Subcutaneous abdominal adipose tissue (tissue), 5 donors: ENCODE measurements at regions not wholly inside any gene's neighbourhood (a gene's known extent, or its start where the extent isn't known, plus 50 kb on each side); places are given as distances from the start of the nearest gene placed in this dataset.

ENCODE experiments used
- H3K27ac ChIP-seq: one replicate; pipeline ENCODE4 v1.7.0; 2013; ENCODE audit warnings: low read depth, mild to moderate bottlenecking, inconsistent platforms, low read length, moderate library complexity
- H3K27me3 ChIP-seq, 5 donors: one replicate each; pipeline ENCODE4 v1.7.0; 2013; ENCODE audit warnings: low read length in 5 of 5, inconsistent platforms in 1 of 5; ENCODE audit not compliant: control insufficient read depth in 5 of 5, insufficient read depth in 4 of 5
- H3K36me3 ChIP-seq, 5 donors: one replicate each; pipeline ENCODE4 v1.7.0; 2013; ENCODE audit warnings: low read length in 5 of 5; ENCODE audit not compliant: control insufficient read depth in 5 of 5, insufficient read depth in 5 of 5
- H3K4me1 ChIP-seq, 5 donors: one replicate each; pipeline ENCODE4 v1.7.0; 2013; ENCODE audit warnings: low read length in 5 of 5, mild to moderate bottlenecking in 3 of 5, moderate library complexity in 1 of 5; ENCODE audit not compliant: control insufficient read depth in 5 of 5, insufficient read depth in 5 of 5
- H3K4me3 ChIP-seq, 5 donors: one replicate each; pipeline ENCODE4 v1.7.0; 2013; ENCODE audit warnings: low read length in 5 of 5, low read depth in 1 of 5
- H3K9ac ChIP-seq, 5 donors: one replicate each; pipeline ENCODE4 v1.7.0; 2013; ENCODE audit warnings: low read length in 5 of 5, mild to moderate bottlenecking in 4 of 5, moderate library complexity in 3 of 5
- H3K9me3 ChIP-seq, 5 donors: one replicate each; pipeline ENCODE4 v1.7.0; 2013; ENCODE audit warnings: low read length in 5 of 5; ENCODE audit not compliant: control insufficient read depth in 5 of 5
- donor health status: healthy.
- donor health status: healthy.
- donor health status: healthy.
- donor health status: healthy.
- donor health status: healthy.

DNA sequence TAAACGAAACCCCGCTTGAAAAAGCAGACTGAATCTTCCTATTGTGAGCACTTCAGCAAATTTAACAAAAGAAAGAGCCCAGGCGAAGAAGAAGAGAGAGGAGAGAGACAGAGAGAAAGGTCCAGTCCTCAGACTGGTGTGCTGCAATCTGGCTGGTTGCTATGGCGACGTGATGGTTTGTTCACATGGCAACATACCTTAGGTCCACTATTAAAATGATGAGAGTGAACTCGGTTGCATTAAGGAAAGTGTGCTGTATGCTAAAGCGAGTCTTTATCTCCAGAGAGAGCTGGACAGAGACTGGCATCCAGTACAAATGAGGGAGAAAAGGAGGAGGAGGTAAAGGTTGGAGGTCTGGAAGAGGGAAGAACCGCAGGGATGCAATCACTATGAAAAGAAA, 271.8 kb upstream of the ZFHX3 start:
- no peaks in the 10 kb centered on the region for H3K9me3 ChIP-seq
- H3K4me1 ChIP-seq = peaks cover 0 to 3% (median 0%) of the 10 kb centered on the region in 5 donors
- no peaks in the 10 kb centered on the region for H3K36me3 ChIP-seq
- no peak overlapping the region for H3K9ac ChIP-seq
- H3K4me3 ChIP-seq = no peak overlapping the region
- peaks cover 0 to 4% (median 0%) of the 10 kb centered on the region in 5 donors for H3K27me3 ChIP-seq
- no peak overlapping the region for H3K27ac ChIP-seq

DNA sequence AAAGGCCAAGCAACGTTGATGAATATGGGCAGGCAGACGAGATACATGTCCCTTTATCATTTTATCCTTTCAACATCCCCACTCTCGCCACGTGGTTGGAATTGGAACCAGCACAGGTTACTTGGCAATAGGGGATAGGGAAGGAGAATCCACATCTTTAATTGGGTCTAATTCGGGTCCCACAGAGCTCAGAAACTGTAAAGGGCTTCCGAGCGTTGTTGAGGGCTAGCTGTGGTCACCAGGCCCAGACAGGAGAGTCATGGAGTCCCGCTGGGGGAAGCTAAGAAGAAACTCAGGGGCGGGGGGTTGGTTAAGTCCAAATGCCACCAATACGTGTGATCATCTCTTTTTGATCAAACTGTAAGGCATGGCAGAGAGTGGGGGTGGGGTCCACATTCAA, 271.3 kb upstream of the ZFHX3 start:
- H3K4me3 ChIP-seq = no peak overlapping the region
- peaks cover 0 to 4% (median 0%) of the 10 kb centered on the region in 5 donors for H3K27me3 ChIP-seq
- H3K27ac ChIP-seq = no peak overlapping the region
- H3K4me1 ChIP-seq = peaks cover 0 to 3% (median 0%) of the 10 kb centered on the region in 5 donors
- no peaks in the 10 kb centered on the region for H3K36me3 ChIP-seq
- H3K9ac ChIP-seq = no peak overlapping the region
- H3K9me3 ChIP-seq = peaks cover 0 to 2% (median 0%) of the 10 kb centered on the region in 5 donors

DNA sequence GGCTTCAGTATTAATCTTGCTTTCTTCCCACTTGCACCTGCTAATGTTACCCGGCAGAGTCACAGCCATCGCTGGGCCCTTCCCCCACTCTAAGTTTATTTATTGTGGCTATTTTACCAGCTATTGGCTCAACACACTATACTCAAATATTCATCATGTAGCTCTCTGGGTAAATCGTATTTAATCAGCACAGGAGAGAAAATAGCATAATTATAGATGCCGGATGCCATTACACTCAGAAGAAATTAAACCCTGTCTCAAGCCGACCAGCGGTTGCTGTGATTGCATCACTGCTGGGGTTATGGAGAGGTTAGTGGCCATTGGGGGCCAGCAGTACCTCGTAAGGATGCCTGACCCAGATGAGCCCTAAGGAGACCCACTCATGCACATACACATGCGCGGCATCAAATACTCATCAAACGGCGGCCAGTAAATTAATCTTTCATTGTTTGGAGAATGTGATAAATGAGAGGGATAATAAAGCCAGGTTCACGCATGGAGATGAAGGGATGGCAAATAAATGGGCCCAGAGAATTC, 269.5 kb upstream of the ZFHX3 start:
- H3K4me3 ChIP-seq = no peak overlapping the region
- H3K4me1 ChIP-seq = no peaks in the 10 kb centered on the region
- H3K27me3 ChIP-seq = peaks cover 0 to 4% (median 0%) of the 10 kb centered on the region in 5 donors
- no peak overlapping the region for H3K27ac ChIP-seq
- no peaks in the 10 kb centered on the region for H3K36me3 ChIP-seq
- peaks cover 0 to 4% (median 0%) of the 10 kb centered on the region in 5 donors for H3K9me3 ChIP-seq
- no peak overlapping the region for H3K9ac ChIP-seq

DNA sequence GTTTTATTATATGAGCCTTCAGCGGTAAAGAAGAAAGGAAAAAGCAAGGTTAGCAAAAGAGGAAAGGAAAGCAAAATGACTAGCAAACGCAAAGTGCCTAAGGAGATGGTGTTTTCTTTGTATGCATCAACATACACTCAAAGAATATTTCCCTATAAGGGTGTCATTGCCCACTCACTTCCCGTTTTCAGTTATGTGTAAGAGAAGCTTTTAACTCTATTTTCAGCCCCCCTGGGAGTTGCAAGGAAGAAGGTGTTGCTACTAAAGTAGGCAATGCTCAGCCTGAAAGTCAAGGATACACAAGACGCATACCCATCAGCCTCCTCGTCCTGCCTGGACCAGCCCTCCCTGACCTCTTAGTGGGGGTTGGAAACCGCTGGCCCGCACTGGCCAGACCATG, 267.7 kb upstream of the ZFHX3 start:
- H3K36me3 ChIP-seq = no peaks in the 10 kb centered on the region
- H3K9me3 ChIP-seq = peaks cover 0 to 4% (median 0%) of the 10 kb centered on the region in 5 donors
- no peak overlapping the region for H3K27ac ChIP-seq
- H3K27me3 ChIP-seq = peaks cover 0 to under 1% (median 0%) of the 10 kb centered on the region in 5 donors
- H3K4me1 ChIP-seq = no peaks in the 10 kb centered on the region
- H3K4me3 ChIP-seq = no peak overlapping the region
- no peak overlapping the region for H3K9ac ChIP-seq

DNA sequence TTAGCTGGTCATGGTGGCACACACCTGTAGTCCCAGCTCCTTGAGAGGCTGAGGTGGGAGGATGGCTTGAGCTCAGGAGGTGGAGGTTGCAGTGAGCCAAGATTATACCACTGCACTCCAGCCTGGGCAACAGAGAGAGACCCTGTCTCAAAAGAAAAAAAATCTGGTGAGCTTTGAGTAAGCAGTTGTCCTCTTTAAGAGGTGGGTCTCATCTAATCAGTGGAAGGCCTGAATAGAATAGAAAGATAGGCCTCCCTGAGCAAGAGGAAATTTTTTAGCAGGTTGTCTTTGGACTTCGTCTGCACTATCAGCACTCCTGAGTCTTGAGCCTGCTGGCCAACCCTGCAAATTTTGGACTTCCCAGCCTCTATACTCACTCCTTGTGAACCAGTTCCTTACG, 266.0 kb upstream of the ZFHX3 start:
- H3K36me3 ChIP-seq = no peaks in the 10 kb centered on the region
- no peak overlapping the region for H3K9ac ChIP-seq
- no peaks in the 10 kb centered on the region for H3K27me3 ChIP-seq
- H3K9me3 ChIP-seq = peaks cover 0 to 4% (median 0%) of the 10 kb centered on the region in 5 donors
- no peaks in the 10 kb centered on the region for H3K4me1 ChIP-seq
- H3K27ac ChIP-seq = no peak overlapping the region
- H3K4me3 ChIP-seq = no peak overlapping the region

DNA sequence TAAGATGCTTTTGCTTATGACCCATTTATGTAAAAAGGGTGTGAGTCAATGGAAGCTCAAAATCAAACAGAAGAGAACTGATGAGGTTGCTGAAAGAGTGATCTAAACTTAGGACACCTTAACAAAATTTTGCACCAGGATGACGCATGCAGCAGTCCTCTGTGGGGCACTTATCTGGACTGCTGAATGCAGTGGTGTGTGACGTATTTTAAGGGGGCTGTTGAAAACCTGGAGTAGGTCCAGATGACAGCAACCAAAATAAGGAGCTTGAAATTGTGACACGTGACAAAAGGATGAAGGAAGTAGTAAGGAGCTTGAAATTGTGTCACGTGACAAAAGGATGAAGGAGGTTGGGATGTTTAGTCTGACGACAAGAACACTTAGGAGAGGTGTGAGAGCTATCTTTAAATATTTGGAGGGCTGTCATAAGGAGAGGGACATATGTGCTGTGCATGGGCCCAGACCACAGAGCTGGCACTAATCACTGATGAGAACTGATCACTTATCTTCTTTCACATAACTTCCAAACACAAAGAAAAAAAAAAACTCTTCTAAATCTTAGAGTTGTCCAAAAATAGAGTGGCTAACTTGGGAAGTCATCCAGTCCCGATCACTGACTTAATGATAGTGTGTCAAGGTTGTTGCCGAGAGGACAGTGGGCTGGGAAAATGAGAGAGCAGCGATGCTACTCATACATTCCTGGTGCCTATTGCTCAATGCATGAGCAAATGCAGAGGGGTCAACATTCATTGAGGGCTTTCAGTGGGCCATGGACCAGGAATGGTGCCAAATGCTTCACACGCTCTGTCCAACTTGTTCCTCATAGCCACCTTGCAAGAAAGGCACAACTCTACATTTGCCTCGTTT, 264.2 kb upstream of the ZFHX3 start:
- H3K27ac ChIP-seq = no peak overlapping the region
- H3K36me3 ChIP-seq = no peaks in the 10 kb centered on the region
- H3K4me1 ChIP-seq = peaks cover 0 to 6% (median 0%) of the 10 kb centered on the region in 5 donors
- peaks cover 0 to 4% (median 0%) of the 10 kb centered on the region in 5 donors for H3K9me3 ChIP-seq
- H3K4me3 ChIP-seq = no peak overlapping the region
- H3K9ac ChIP-seq = no peak overlapping the region
- H3K27me3 ChIP-seq = no peaks in the 10 kb centered on the region

DNA sequence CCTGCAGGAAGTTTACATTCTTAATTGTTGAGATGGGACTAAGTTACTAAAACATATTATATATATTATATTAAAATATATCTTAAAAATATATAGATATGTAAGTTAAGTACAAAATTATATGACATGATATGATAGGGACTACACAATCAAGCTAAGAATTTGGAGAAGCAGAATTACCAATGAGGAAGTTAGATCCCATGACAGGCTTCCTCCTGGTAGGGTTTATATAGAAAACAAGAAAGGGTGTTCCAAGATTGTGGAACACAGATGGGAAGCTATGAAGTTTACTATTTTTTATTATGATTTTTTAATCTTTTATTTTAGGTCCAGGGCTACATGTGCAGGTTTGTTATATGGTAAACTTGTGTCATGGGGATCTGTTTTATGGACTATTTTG, 260.8 kb upstream of the ZFHX3 start:
- Histone ChIP-seq H3K27me3 (peaks cover 0 to 6% (median 4%) of the 10 kb centered on the region in 5 donors), H3K4me3 (no peak overlapping the region), H3K36me3 (no peaks in the 10 kb centered on the region), H3K4me1 (peaks cover 0 to 9% (median 0%) of the 10 kb centered on the region in 5 donors), H3K9ac (no peak overlapping the region), H3K9me3 (no peaks in the 10 kb centered on the region), H3K27ac (no peak overlapping the region)

DNA sequence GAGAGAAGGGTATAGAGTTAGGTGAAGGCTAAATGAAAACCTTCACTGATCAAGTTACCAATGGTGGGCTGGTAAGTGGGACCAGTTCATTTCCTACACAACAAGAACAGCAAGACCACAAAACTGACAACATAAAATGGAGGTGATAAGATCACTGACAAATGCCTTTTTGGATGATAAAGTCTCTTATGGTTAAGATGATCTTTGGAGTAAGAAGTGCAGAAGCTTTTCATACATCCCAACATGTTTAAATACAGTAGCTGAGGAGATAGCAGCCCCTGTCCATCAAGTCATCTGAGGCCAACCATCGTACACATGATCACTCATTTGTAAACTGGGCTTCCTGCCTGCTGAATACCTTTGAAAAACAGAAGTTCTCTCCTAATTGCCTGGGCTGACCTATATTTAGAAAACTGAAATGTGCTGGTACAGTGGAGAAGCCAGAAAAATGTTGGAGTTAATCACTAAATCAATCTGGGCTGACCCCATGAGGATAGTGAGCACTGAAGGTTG, 259.0 kb upstream of the ZFHX3 start:
- no peak overlapping the region for H3K27ac ChIP-seq
- H3K9me3 ChIP-seq = no peaks in the 10 kb centered on the region
- H3K4me3 ChIP-seq = no peak overlapping the region
- H3K27me3 ChIP-seq = peaks cover 0 to 7% (median 6%) of the 10 kb centered on the region in 5 donors
- H3K36me3 ChIP-seq = no peaks in the 10 kb centered on the region
- H3K9ac ChIP-seq = no peak overlapping the region
- peaks cover 0 to 9% (median 0%) of the 10 kb centered on the region in 5 donors for H3K4me1 ChIP-seq

DNA sequence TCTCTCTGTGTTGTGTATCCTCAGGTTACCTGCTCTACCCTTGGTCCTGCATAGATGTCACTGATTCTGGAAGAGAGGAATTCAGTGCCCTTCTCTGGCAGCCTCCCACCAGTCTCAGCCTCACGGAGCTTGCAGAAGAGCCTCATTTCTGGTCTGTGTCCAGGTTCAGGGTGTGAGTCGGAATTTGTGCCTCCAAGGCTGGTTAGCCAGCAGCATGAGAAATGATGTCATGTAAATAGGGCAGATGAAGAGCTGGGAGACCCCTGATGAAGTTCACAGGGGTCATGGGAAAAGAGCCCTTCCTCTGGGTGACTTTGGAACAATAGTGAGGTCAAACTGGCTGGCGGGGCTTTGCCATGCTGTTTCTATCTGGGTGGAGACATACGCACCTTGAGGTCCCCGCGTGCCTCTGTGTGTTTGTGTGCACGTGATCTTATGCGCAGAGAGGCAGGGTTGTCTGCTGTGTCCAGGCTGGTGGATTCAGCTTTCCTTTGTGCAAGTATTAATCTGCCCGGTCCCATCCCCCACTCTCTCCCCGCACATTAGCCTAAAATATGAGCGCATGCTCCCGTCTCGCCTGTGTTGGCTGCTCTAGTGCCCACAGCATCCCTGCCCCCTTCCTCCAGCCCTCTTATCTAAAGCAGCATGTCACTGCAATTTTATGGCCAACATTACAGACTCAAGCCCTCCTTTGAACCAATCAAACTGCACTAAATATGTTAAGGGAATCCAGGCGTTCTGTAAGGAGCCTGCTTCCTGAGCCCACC, 256.3 kb upstream of the ZFHX3 start:
- peaks cover 0 to 7% (median 6%) of the 10 kb centered on the region in 5 donors for H3K27me3 ChIP-seq
- H3K4me1 ChIP-seq = peaks cover 0 to 9% (median 0%) of the 10 kb centered on the region in 5 donors
- no peak overlapping the region for H3K27ac ChIP-seq

More for the DNA sequence above, 256.3 kb upstream of the ZFHX3 start:
- H3K4me3 ChIP-seq = no peak overlapping the region
- no peaks in the 10 kb centered on the region for H3K36me3 ChIP-seq
- H3K9me3 ChIP-seq = no peaks in the 10 kb centered on the region
- H3K9ac ChIP-seq = no peak overlapping the region
